HG02981 (cell line): ENCODE measurements at regions not wholly inside any gene's neighbourhood (a gene's known extent, or its start where the extent isn't known, plus 50 kb on each side); places are given as distances from the start of the nearest gene placed in this dataset.
A peak's percentile ranks its signal among the peaks of the same experiment; 100 is the strongest.

Experiments used
- ATAC-seq: cut with Tn5 transposase; IDR thresholded peaks from one replicate; pipeline ENCODE4 v1.9.1; 2021; ENCODE audit warnings: mild to moderate bottlenecking, moderate library complexity; ENCODE audit not compliant: unreplicated experiment

DNA sequence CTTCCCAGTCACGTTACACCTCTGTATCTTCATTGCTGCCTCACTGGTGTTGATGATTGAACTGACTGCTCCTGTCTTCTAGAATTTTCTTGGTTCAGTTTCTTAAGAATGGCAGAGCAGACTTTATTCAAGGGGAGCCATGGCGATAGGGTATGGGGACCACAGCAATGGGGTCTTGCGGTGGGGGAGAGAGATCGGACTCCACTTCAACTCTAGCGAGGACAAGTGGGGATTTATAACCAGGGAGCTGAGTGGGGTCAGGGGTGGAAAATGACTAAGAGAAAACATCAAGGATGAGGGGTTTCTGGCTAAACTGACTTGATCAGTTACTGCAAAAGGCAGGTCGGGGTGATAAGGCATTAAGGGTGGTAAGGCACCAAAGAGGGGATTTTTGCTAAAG is 156.4 kb downstream of the CD83 start:
- ATAC-seq: no peak

DNA sequence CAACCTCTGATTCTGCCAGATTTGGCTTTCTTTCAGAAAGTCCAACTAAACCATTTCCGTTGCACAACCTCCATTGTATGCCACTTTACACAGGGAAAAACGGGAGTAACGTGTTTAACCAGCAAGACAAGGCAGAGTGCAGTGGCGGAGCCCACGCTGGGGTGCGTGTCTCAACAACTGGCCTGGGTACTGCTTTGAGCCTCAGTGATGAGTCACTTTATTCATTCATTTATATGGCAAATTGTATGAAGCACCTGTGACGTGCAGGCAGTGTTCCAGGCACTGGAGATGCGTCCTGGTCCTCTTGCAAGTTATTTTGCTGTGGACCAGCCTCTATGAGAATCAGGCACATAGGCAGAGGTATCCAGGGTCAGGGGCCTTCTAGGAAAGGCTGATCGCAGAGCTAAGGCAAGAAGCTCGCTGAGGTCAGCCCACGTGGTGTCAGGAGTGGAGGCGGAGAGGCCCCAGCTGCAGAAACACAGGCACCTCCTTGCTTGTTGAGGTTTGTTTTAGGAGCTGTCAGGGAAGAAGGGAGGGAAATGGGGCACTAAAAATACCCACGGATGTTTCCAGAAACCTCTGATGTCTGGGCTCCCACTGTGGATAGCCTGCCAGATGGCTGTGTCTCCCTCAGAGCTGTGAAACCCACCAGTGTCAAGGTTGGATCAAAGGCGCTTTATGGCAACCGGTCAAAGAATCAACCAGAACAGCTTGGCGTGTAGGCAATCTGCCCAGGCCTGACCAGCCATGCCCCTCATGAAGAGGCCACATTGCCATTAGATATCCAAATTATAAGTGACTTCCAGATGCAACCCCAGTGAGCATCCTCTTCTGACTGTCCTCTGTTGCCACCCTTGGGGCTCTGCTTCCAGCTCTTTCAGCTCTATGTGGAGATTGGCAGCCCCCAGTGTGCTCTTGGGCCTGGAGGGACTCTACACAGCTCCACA is 157.2 kb downstream of the CD83 start:
- no peak for ATAC-seq

GRCh38 chr6:14275493-14275851 is 157.9 kb downstream of the CD83 start:
- no peak for ATAC-seq

DNA sequence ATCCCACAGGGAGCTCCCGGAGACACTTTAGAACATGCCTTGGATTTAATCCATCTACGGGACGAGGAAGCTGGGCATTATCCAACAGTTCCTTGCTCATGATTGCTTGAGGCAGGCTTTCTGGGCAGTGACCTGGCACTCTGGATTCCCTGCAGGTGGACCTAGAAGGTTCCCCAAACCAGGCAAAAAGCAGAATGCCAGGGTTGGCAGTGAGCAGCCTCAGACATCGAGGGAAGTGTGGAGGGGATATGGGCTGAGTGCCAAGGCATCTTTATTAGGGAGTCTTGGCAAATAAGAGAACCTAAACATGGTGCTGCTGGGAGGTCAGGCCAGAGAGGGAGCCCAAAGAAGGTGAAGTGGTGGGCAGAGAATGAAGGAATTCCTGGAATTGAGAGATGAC is 158.5 kb downstream of the CD83 start:
- no peak for ATAC-seq

- ATAC-seq: peak; percentile 85
Observed at GRCh38 chr6:14276667-14277404, 159.3 kb downstream of the CD83 start.

- peak; percentile 25 for ATAC-seq
Observed at GRCh38 chr6:14277405-14277930, 159.9 kb downstream of the CD83 start.

DNA sequence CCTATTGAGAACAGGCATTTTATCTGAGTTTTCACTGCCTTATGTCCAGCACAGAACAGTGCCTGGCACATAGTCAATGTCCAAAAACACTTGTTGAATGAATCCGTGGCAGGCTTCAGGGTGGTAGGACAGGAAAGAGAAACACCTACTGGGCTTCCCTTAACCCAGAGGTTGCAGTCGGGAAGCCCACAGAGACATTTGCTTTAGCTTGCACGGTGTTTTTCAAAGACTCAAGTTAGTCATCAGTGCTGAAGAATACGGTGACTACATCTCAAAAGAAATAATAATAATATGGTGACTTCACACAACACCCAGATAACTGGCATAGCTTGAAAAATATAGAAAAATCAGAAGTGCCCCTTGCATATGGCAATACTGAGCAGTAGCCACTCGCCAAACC is 160.4 kb downstream of the CD83 start:
- ATAC-seq: no peak

DNA sequence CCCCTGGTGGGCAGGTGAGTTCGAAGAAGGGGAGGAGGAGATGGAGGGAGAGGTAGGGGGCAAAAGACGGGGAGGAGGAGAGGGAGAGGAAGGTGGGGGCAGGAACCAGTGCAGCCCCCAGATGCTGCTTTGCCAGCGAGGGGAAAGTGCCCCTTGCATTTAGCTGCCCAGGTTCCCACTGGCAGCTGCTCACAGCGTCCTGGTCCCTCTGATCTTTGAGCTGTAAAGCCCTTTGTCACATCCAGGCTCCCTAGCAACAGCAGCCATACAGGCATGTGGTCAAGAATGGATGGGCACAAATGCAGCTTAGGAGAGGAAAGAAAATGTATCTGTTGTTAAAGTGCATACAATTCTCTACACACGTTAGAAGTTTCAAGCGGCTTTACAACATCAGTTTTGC is 160.9 kb downstream of the CD83 start:
- ATAC-seq: no peak

DNA sequence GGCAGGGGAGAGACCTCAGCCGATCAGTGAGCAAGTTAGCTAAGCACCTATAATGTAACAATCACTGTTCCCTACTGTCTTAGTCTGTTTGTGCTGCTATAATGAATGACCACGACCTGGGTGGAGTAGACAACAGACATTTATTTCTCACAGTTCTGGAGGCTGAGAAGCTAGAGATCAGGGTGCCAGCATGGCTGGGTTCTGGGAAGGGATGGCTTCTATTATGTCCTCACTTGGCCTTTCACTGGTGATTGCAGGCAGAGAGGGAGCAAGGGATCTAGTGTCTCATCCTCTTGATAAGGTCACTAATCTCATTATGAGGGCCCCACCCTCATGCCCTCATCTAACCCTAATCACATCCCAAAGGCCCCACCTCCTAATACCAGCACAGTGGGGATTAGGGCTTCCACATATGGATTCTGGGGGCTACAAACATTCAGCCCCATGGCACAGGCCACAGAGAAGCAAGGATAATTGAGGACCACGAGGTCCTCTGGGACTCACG is 162.5 kb downstream of the CD83 start:
- no peak for ATAC-seq

GRCh38 chr6:14280766-14281293 is 163.3 kb downstream of the CD83 start:
- no peak for ATAC-seq

DNA sequence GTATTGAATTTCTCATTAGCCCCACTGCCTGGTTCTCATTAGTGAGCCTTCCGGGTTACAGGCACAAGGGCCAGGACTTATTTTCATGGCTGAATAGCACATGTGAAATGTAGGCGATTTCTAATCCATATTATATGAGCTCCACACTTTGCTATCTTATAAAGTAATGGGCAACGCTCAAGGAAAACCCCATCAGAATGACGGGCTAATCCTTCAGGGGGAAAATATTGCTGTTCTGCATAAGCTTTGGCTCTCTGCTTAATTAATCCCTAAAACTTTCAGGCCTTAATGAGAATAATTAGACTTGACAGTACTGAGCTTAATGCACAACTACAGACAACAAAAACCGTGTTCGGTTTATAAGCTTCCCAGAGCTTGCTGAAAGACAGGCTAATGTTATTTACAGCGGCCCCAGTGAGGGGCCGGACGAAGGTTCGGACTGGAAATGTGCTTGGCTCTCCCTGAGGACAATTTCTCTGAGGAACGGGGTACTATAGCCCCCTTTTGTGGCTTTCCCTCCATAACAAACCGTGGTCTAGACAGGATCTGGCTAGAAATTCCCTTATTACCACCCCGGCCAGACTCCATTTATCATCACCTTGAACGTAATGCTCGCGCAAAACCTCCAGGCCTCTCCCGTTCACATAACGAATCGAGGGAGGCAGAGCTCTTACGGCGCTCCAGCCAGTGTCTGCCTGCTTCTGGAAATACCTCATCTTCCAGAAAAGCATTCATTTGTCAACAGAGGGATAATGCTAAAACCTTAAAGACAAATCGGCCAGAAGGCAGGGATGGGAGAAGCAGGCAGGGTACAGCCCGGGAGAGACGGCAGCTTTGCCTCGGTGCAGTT is 164.5 kb downstream of the CD83 start:
- ATAC-seq: no peak

GRCh38 chr6:14282854-14283505 is 165.4 kb downstream of the CD83 start:
- no peak for ATAC-seq

- no peak for ATAC-seq
Observed at GRCh38 chr6:14283600-14284235, 166.1 kb downstream of the CD83 start.

GRCh38 chr6:14284969-14285590 is 167.5 kb downstream of the CD83 start:
- no peak for ATAC-seq

DNA sequence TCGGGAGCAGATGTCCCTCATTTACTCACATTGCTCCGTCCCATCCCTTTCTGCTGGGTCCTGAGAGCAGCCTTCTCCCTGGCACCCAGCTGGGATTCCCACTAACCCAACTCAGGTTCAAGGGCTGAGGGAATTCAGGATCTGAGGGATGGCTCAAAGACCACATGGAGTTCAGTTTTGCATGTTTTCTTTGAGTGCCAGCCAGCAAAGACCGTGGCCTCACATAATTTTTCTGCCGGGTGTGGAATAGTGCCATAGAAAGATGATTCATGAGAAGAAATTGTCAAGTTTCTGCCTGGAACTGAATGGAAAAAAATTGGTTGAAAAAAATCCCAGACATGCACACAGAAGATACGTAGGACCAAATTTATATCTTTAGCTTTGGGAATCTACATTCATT is 168.6 kb downstream of the CD83 start:
- ATAC-seq: no peak

GRCh38 chr6:14286634-14287428 is 169.3 kb downstream of the CD83 start:
- ATAC-seq: no peak

GRCh38 chr6:14287707-14288106 is 170.1 kb downstream of the CD83 start:
- no peak for ATAC-seq

DNA sequence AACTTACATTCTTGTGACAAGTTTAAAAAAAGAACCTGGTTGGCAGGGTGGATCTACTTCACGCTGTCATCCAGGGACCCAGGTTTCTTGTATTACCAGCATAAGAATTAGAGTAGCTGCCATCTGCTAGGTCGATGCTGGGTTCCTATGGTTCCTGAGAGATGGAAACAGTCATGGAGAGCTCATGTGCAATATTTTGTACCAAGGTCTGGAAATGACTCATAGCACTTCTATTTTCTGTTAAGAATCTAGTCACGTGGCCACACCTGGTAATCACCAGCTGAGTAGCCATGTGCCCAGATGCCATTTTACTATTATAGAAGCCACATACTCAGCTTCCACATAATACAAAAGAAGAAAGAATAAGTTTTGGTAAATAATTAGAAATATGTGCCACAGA is 171.3 kb downstream of the CD83 start:
- no peak for ATAC-seq
